Stimulated activated naive CD8-positive, alpha-beta T cell treated with anti-CD3 and anti-CD28 coated beads, Interleukin-15, Interleukin-2, amounts not matched to agents 100 ng/mL and 50 ng/mL, for 24 hours (primary cell): ENCODE measurements at regions not wholly inside any gene's neighbourhood (a gene's known extent, or its start where the extent isn't known, plus 50 kb on each side); places are given as distances from the start of the nearest gene placed in this dataset.

Experiments
- H3K27ac Mint-ChIP-seq: one replicate; pipeline ENCODE4 v1.8.0; 2021; ENCODE audit warnings: mild to moderate bottlenecking, mixed read lengths
- H3K27me3 Mint-ChIP-seq: one replicate; pipeline ENCODE4 v1.8.0; 2021; ENCODE audit warnings: mixed read lengths
- H3K36me3 Mint-ChIP-seq: one replicate; pipeline ENCODE4 v1.8.0; 2021; ENCODE audit warnings: low read depth, mixed read lengths
- H3K4me1 Mint-ChIP-seq: one replicate; pipeline ENCODE4 v1.8.0; 2021; ENCODE audit warnings: low read depth, mixed read lengths
- H3K4me3 Mint-ChIP-seq: one replicate; pipeline ENCODE4 v1.8.0; 2021; ENCODE audit warnings: mild to moderate bottlenecking, mixed read lengths
- H3K9me3 Mint-ChIP-seq: one replicate; pipeline ENCODE4 v1.8.0; 2021; ENCODE audit warnings: mixed read lengths

DNA sequence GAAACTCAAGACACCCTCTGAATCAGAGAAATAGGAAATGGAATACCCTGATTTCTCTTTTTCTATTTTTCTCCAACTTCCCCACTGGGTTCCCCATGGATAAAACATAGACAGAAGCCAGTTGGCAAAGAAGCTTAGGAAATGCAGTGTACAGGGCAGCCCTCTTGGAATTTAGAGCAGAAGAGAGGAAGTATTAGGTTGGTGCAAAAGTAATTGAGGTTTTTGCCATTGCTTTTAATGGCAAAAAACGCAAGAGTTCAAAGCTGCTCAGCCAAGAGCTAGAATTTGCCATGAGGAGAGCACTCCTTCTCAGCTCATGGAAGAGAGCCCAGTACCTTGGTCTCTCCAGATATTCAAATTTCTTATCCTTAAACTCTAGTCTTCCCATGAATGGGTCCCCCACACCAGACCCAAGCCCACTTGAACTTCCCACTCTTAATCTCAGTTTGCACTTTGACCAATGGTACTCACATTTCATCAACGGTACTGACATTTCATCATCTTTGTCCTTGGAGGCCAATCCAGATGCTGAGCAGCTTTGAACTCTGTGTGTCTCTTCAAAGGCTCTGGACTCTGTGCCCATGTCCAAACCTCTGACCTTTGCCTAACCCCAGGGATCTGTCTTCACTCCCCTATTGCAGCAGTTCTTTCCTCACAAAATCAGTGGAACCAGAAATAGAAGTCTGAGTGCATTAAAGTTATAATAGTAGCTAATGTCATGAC, 73.2 kb upstream of the PPP1R3C start:
- no peaks in the 10 kb centered on the region for H3K9me3 Mint-ChIP-seq
- H3K27me3 Mint-ChIP-seq = peaks cover 16% of the 10 kb centered on the region
- H3K27ac Mint-ChIP-seq = no peak overlapping the region
- no peak overlapping the region for H3K4me3 Mint-ChIP-seq
- no peaks in the 10 kb centered on the region for H3K36me3 Mint-ChIP-seq
- H3K4me1 Mint-ChIP-seq = no peaks in the 10 kb centered on the region

DNA sequence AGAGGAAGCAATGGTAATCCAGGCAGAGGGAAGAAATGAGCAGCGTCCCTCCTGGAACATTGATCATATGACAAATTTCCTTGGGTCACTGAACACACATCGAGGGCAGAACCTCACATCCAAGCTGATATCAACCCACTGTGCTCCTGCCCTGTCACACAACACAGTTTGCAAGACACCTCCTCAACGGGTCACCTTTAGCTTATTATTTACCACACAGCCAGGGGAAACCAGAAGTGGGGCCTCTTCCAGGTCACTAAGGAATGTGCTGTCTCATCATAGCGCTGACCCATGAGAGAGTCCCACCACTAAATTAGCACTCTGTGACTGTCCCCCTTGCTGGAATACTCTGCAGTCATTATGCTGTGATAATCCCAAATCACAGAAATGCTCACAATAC, 69.7 kb upstream of the PPP1R3C start:
- Mint-ChIP-seq H3K4me1 (no peaks in the 10 kb centered on the region), H3K4me3 (no peak overlapping the region), H3K9me3 (no peaks in the 10 kb centered on the region), H3K27me3 (peaks cover 16% of the 10 kb centered on the region), H3K27ac (no peak overlapping the region), H3K36me3 (no peaks in the 10 kb centered on the region)

DNA sequence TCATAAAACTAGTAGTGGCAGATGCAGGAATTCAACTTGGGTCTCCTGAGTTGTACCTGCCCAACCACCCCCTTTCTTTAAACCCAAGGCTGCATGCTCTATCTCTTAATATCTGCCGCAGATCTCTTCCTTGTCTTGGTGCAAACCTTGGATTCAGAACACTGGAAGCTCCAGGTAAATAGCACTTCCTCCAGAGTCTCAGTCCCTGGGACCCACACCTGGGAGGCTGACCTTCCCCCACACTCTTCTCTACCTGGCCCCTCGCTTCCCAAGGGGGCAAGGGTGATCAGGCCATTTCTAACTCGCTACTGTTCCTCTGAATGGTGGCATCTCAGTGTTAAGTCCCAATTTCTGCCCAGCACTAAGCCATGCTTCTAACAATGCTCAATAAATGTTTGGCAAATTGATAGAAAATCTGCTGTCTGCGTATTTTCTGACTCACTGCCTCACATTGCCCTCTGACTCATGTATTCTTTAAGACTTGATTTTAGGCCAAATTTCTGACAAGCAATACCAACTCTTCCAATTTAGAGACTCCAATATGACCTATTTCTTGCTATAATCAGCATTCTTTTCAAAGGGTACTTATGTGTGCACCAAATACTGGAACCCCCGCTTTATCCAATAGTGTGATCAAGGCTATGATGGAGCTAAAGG, 68.0 kb upstream of the PPP1R3C start:
- Mint-ChIP-seq H3K27ac (no peak overlapping the region), H3K9me3 (no peaks in the 10 kb centered on the region)

DNA sequence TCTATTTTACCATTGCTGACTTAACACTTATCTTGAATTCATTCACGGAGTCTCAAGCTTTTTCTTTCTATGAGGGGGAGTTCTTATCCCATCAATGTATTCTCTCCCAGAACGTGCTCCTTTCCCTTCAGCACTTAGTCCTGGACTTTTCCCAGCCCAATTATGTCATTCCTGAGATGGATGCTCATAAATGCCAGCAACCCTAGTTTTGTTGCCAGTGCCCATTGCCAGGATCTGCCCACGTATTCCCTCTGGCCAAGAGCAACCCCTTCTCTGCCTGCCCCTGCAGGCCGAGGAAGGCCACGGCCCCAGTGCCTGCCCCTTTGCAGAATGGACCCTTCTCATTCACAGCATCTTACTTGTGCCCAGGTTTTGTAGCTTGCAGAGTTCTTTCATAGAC, 67.4 kb upstream of the PPP1R3C start:
- Mint-ChIP-seq H3K27me3 (peaks cover 9% of the 10 kb centered on the region), H3K4me1 (no peaks in the 10 kb centered on the region), H3K4me3 (no peak overlapping the region), H3K9me3 (no peaks in the 10 kb centered on the region), H3K36me3 (no peaks in the 10 kb centered on the region), H3K27ac (no peak overlapping the region)

More for the DNA sequence above, 68.0 kb upstream of the PPP1R3C start:
- no peak overlapping the region for H3K4me3 Mint-ChIP-seq
- H3K4me1 Mint-ChIP-seq = no peaks in the 10 kb centered on the region
- peaks cover 5% of the 10 kb centered on the region for H3K27me3 Mint-ChIP-seq
- H3K36me3 Mint-ChIP-seq = no peaks in the 10 kb centered on the region

DNA sequence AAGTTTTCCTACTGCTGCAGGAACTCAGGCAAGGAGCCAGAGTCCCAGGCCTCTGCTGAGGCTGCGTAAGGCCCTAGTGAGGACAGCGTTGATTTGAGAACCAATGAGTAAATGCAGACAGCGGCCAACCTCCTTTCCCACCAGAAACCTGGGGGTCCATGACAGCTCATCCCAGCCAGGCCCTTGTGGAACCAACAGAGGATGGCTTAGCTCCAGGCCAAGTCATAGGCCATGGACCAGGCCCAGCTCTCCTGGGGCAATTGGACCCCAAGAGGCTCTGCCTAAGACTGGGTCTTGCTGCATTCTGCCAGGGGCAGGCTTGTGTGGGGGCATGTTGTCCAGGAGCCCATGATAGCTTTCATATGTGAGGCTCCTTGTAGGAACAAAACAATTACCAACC, 65.4 kb upstream of the PPP1R3C start:
- H3K4me1 Mint-ChIP-seq = no peaks in the 10 kb centered on the region

DNA sequence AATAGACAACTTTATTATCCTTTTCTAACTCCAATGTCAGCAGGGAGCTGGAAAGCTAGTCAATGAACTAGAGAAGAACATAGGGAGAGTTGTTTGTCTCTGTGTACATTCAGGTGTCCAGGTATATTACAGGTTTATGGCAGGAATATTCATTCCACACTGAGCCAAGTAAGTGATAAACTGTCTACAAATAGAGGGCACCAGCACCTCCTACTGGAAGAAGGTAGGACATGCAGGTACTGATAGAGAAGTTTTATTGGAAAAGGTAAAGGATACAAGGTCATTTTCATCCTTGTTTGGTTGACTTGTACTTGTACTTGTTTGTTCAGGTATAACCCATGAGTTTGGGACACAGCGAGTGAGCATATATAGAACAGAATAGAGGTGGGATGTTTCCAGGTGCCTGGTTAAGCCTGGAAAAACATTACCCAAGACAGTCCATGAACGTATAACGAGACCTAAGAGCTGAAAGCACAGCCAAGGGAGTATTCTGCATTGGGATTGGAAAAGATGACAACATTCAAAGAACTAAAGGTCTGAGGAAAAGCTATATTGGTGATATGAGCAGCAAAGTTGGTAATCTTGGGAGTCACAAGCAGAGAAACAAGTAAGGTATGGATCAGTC, 61.4 kb upstream of the PPP1R3C start:
- Mint-ChIP-seq H3K4me1 (peaks cover 5% of the 10 kb centered on the region), H3K36me3 (no peaks in the 10 kb centered on the region), H3K4me3 (no peak overlapping the region), H3K27ac (no peak overlapping the region), H3K9me3 (no peaks in the 10 kb centered on the region), H3K27me3 (peaks cover 7% of the 10 kb centered on the region)

More for the DNA sequence above, 65.4 kb upstream of the PPP1R3C start:
- Mint-ChIP-seq H3K27ac (no peak overlapping the region), H3K9me3 (no peaks in the 10 kb centered on the region), H3K4me3 (no peak overlapping the region), H3K36me3 (no peaks in the 10 kb centered on the region), H3K27me3 (peaks cover 13% of the 10 kb centered on the region)

DNA sequence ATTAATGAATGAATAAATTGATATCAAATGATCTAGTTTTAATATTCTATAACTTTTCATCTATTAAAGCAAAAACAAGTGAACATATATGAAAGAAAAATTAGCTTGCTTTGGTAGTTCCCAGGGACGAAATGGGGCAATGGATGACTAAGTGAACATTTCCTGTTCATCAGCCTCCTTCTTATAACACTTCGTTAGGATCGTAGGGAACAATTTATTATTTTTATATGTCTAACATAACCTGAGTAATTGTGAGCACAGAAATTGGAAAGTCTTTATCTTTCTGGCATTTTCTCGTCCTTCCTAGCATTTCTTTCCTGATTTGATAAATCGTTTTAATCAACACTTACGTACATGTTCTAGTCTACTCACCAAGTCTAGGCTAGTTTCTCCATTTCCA, 59.1 kb upstream of the PPP1R3C start:
- Mint-ChIP-seq H3K27ac (no peak overlapping the region), H3K27me3 (peaks cover 7% of the 10 kb centered on the region), H3K4me1 (peaks cover 5% of the 10 kb centered on the region), H3K4me3 (no peak overlapping the region), H3K9me3 (no peaks in the 10 kb centered on the region), H3K36me3 (no peaks in the 10 kb centered on the region)

DNA sequence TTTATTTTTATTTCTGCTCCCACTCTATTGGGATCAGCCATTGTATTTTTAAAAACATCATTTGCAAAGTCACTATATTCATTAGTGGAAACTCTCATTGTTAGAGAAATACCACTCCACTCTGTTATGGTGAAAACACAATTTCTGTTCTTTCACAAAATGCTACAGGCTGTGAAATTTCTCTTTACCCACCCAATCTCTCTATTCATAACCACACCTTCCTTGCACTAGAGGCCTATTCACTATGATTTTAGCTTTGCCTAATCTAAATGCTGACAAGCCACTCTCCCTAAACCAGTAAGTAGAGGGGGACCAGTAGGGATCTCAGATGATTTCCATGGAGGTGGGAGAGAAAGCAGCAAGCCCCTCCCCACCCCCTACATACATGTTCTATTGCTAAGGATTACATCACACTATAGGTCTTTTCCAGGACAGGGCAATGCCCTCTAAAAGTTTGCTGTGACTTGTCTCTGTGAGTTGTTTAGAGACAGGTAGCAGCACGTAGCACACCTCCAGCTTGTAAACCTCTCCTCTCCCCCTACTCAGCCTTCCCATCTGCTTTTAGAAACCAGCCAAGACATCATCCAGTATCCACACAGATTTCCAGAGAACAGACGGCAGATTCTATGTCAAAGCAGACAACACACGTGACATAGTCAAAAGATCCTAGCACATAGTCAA, 58.3 kb upstream of the PPP1R3C start:
- H3K4me1 Mint-ChIP-seq = peaks cover 5% of the 10 kb centered on the region
- H3K36me3 Mint-ChIP-seq = no peaks in the 10 kb centered on the region
- H3K27ac Mint-ChIP-seq = no peak overlapping the region
- no peaks in the 10 kb centered on the region for H3K9me3 Mint-ChIP-seq
- peaks cover 7% of the 10 kb centered on the region for H3K27me3 Mint-ChIP-seq
- H3K4me3 Mint-ChIP-seq = no peak overlapping the region

DNA sequence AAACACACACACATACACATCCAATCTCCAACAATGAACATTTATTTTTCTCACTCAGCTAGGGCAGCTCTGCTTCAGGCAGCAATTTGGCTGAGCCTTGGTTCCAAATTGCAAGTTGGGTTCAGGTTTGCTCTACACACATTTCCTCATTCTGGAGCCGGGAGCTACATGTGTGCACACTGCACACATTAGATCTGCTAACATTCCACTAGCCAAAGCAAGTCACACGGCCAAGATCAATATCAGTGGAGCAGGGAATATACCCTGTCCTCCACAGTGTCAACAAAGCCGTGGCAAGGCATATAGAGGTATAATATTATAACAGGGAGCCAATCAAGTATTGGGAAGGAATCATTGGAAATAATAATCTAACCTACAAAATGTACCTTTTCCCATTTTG, 57.5 kb upstream of the PPP1R3C start:
- Mint-ChIP-seq H3K36me3 (no peaks in the 10 kb centered on the region), H3K27me3 (peaks cover 7% of the 10 kb centered on the region), H3K27ac (no peak overlapping the region), H3K4me1 (peaks cover 5% of the 10 kb centered on the region), H3K4me3 (no peak overlapping the region), H3K9me3 (no peaks in the 10 kb centered on the region)

DNA sequence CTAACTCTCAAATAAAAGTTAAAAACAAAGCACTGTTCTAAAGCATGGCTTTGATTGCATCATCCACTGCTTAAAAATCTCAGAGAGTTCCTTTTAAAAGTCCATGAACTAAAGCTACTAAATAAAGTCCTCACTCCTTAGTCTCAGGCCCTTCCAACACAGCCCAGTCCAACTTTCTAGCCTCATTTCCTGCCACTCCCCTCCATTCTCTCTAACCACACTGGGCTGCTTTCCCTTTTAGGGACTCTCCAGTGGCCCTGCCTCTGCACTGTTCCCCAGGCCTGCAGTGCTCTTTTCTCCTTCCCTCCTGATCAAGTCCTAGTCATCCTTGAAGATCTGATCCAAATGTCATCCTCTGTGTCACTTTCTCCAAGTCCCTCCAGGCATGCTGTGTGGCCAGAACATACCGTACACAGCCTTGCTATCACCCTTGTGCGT, 56.9 kb upstream of the PPP1R3C start:
- Mint-ChIP-seq H3K27ac (peak overlapping the region; percentile 15), H3K36me3 (no peaks in the 10 kb centered on the region), H3K4me1 (peaks cover 5% of the 10 kb centered on the region), H3K9me3 (no peaks in the 10 kb centered on the region), H3K4me3 (no peak overlapping the region), H3K27me3 (peaks cover 7% of the 10 kb centered on the region)

DNA sequence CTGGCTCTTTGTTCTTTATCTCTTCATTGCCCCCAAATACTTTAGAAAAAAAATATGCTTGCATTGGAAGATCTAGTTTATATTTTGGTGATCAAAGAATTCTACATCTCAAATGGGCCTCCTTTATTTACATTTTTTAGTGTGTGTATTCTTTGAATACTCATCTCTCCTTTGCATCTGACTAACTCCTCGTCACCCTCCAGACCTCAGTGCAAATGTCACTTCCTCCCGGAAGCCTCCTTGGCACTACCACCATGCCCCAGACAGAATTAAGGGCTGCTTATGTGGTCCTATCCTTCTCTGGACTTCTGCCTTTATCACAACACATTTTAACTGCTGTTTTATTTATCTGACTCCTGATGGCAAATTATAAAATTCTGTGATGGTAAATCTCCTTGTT, 52.0 kb upstream of the PPP1R3C start:
- Mint-ChIP-seq H3K4me3 (no peak overlapping the region), H3K36me3 (no peaks in the 10 kb centered on the region), H3K27ac (no peak overlapping the region), H3K4me1 (peaks cover 2% of the 10 kb centered on the region), H3K9me3 (no peaks in the 10 kb centered on the region), H3K27me3 (peaks cover 4% of the 10 kb centered on the region)

DNA sequence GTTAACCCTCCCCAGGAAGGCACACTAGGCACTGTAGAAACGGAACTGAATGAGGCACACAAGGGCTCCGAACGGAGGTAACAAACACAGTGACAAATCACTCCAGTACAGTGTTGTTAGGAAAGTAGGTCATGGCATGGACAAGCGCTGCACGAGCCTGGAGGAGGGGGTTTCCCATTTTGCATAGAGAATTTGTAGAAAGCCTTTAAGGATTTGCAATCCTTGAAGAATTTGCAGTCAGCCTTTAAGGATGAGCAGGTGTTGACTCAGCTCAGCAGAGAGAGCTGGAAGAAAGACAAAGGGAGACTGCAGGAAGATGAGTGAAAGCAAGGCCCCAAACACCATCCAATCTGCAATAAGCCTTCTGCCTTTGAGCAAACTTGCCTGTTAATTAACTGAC, 51.1 kb upstream of the PPP1R3C start:
- H3K27me3 Mint-ChIP-seq = peaks cover 4% of the 10 kb centered on the region
- H3K27ac Mint-ChIP-seq = no peak overlapping the region
- no peaks in the 10 kb centered on the region for H3K9me3 Mint-ChIP-seq
- H3K4me3 Mint-ChIP-seq = no peak overlapping the region
- no peaks in the 10 kb centered on the region for H3K36me3 Mint-ChIP-seq
- H3K4me1 Mint-ChIP-seq = no peaks in the 10 kb centered on the region

DNA sequence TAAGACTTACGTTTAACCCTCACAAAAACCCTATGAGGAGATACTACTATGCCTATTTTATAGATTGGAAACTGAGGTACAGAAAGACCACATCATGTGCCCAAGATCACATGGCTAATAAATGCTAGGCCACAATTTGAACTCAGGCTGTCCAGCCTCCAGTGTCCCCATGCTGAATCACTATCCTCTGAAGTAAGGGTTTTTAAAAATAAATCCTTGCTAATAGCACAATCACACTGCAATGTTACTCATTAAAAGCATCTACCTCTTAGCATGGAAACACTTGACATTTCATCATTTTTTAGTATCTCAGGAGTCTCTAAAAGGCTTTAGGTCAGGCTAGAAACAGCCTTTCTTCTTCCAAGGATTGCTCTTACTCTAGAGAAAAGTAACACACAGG, 50.0 kb upstream of the PPP1R3C start:
- Mint-ChIP-seq H3K4me3 (no peak overlapping the region), H3K36me3 (no peaks in the 10 kb centered on the region), H3K9me3 (no peaks in the 10 kb centered on the region), H3K27ac (no peak overlapping the region), H3K4me1 (no peaks in the 10 kb centered on the region), H3K27me3 (peaks cover 4% of the 10 kb centered on the region)
